NCI-H524 treated with DMSO at 0.1 percent for 48 hours (cell line): ENCODE measurements at regions not wholly inside any gene's neighbourhood (a gene's known extent, or its start where the extent isn't known, plus 50 kb on each side); places are given as distances from the start of the nearest gene placed in this dataset.
"Not testable (repeated sequence)": the region's sequence is repeated elsewhere in the genome, so short reads cannot be mapped to it uniquely, and the experiment has no call there.

Source experiments
- DNase-seq: peaks from one replicate; lab custom pipeline; 2025; lab: John Stamatoyannopoulos, UW

GRCh38 chr12:131437706-131438492 lies 273.0 kb upstream of the SFSWAP start:
- DNase-seq, result no peak

- DNase-seq, result not testable (repeated sequence)
Observed at GRCh38 chr12:131438493-131438835, 272.4 kb upstream of the SFSWAP start.

- no peak for DNase-seq
Observed at GRCh38 chr12:131438881-131439280, 272.0 kb upstream of the SFSWAP start.

- DNase-seq, result not testable (repeated sequence)
Observed at GRCh38 chr12:131439752-131440151, 271.1 kb upstream of the SFSWAP start.

- DNase-seq, result not testable (repeated sequence)
Observed at GRCh38 chr12:131440209-131441059, 270.5 kb upstream of the SFSWAP start.

- DNase-seq, result no peak
Observed at GRCh38 chr12:131441060-131441396, 269.9 kb upstream of the SFSWAP start.

GRCh38 chr12:131441638-131442336 lies 269.1 kb upstream of the SFSWAP start:
- no peak for DNase-seq

- DNase-seq, result no peak
Observed at GRCh38 chr12:131442337-131442918, 268.5 kb upstream of the SFSWAP start.

GRCh38 chr12:131443019-131444000 lies 267.6 kb upstream of the SFSWAP start:
- no peak for DNase-seq

GRCh38 chr12:131444220-131445164 lies 266.4 kb upstream of the SFSWAP start:
- DNase-seq, result no peak

GRCh38 chr12:131445184-131445774 lies 265.6 kb upstream of the SFSWAP start:
- no peak for DNase-seq

- no peak for DNase-seq
Observed at GRCh38 chr12:131445795-131446194, 265.1 kb upstream of the SFSWAP start.

- not testable (repeated sequence) for DNase-seq
Observed at GRCh38 chr12:131447636-131448035, 263.3 kb upstream of the SFSWAP start.

- no peak for DNase-seq
Observed at GRCh38 chr12:131448254-131448795, 262.6 kb upstream of the SFSWAP start.

GRCh38 chr12:131449027-131449426 lies 261.9 kb upstream of the SFSWAP start:
- no peak for DNase-seq

GRCh38 chr12:131452444-131452860 lies 258.4 kb upstream of the SFSWAP start:
- DNase-seq, result no peak

GRCh38 chr12:131454418-131455217 lies 256.3 kb upstream of the SFSWAP start:
- DNase-seq, result no peak

GRCh38 chr12:131455218-131455506 lies 255.7 kb upstream of the SFSWAP start:
- no peak for DNase-seq
